GM23338 (cell line): ENCODE measurements at regions not wholly inside any gene's neighbourhood (a gene's known extent, or its start where the extent isn't known, plus 50 kb on each side); places are given as distances from the start of the nearest gene placed in this dataset.

ENCODE experiments used
- ATAC-seq: fragments of 200-7000 bp; cut with Tn5 transposase; 3 replicates; pipeline ENCODE4 v1.9.1; 2020
- DNase-seq: peaks from one replicate; pipeline ENCODE4 v3.0.0-alpha.2; 2015; ENCODE audit warnings: low spot score
- H2AFZ ChIP-seq: fragments of 200-600 bp; sonication (generic); 2 replicates; pipeline ENCODE4 v1.8.0; 2016; ENCODE audit warnings: antibody characterized with exemption, mild to moderate bottlenecking, moderate library complexity
- H3F3A ChIP-seq: fragments of 200-600 bp; sonication (generic); replicated peaks from 2 replicates; pipeline ENCODE4 v1.8.0; 2017; ENCODE audit warnings: antibody characterized with exemption, mixed run types, low read depth
- H3K27ac ChIP-seq: fragments of 200-600 bp; sonication (generic); 2 replicates; pipeline ENCODE4 v1.6.1; 2016; ENCODE audit warnings: low read depth
- H3K27me3 ChIP-seq: fragments of 200-600 bp; sonication (generic); 2 replicates; pipeline ENCODE4 v1.8.0; 2016; ENCODE audit warnings: mild to moderate bottlenecking, mixed run types, moderate library complexity; ENCODE audit not compliant: insufficient read depth
- H3K36me3 ChIP-seq: fragments of 200-600 bp; sonication (generic); 2 replicates; pipeline ENCODE4 v1.8.0; 2016; ENCODE audit warnings: mild to moderate bottlenecking; ENCODE audit not compliant: insufficient read depth
- H3K4me1 ChIP-seq: fragments of 200-600 bp; sonication (generic); 2 replicates; pipeline ENCODE4 v1.8.0; 2016; ENCODE audit warnings: mild to moderate bottlenecking, moderate library complexity; ENCODE audit not compliant: insufficient read depth
- H3K4me2 ChIP-seq: fragments of 200-600 bp; sonication (generic); 2 replicates; pipeline ENCODE4 v1.7.1; 2017; ENCODE audit warnings: mixed run types
- H3K4me3 ChIP-seq: fragments of 200-600 bp; sonication (generic); 2 replicates; pipeline ENCODE4 v1.6.1; 2016; ENCODE audit warnings: mixed run types
- H3K79me2 ChIP-seq: fragments of 200-600 bp; sonication (generic); replicated peaks from 2 replicates; pipeline ENCODE4 v1.8.0; 2017; ENCODE audit warnings: mild to moderate bottlenecking; ENCODE audit not compliant: insufficient read depth
- H3K9me2 ChIP-seq: fragments of 200-600 bp; sonication (generic); 2 replicates; pipeline ENCODE4 v1.8.0; 2017; ENCODE audit not compliant: insufficient read depth
- H4K20me1 ChIP-seq: fragments of 200-600 bp; sonication (generic); replicated peaks from 2 replicates; pipeline ENCODE4 v1.8.0; 2017; ENCODE audit warnings: mild to moderate bottlenecking; ENCODE audit not compliant: insufficient read depth
- H3K27ac Mint-ChIP-seq: 2 replicates; pipeline ENCODE4 v1.8.0; 2020; ENCODE audit warnings: inconsistent platforms, mild to moderate bottlenecking, moderate library complexity, mixed read lengths
- H3K27me3 Mint-ChIP-seq: 3 replicates; pipeline ENCODE4 v1.8.0; 2022; ENCODE audit warnings: low read depth, mild to moderate bottlenecking, moderate library complexity, mixed read lengths, inconsistent platforms; ENCODE audit not compliant: insufficient read depth, poor library complexity
- H3K36me3 Mint-ChIP-seq: 3 replicates; pipeline ENCODE4 v1.8.0; 2021; ENCODE audit warnings: low read depth, mild to moderate bottlenecking, inconsistent platforms, moderate library complexity, mixed read lengths
- H3K4me1 Mint-ChIP-seq: 3 replicates; pipeline ENCODE4 v1.8.0; 2020; ENCODE audit warnings: mild to moderate bottlenecking, inconsistent platforms, mixed read lengths
- H3K4me3 Mint-ChIP-seq: 3 replicates; pipeline ENCODE4 v1.8.0; 2021; ENCODE audit warnings: moderate library complexity, mild to moderate bottlenecking, inconsistent platforms, mixed read lengths
- H3K9me3 Mint-ChIP-seq: 3 replicates; pipeline ENCODE4 v1.8.0; 2020; ENCODE audit warnings: moderate library complexity, mild to moderate bottlenecking, inconsistent platforms, mixed read lengths
- CREB1 ChIP-seq: fragments of 250-450 bp; sonication (Bioruptor Pico); IDR thresholded peaks from 2 replicates; pipeline ENCODE4 v1.5.0; 2020; ENCODE audit warnings: low read depth, mild to moderate bottlenecking, moderate library complexity
- EZH2 ChIP-seq: fragments of 200-600 bp; sonication (generic); IDR thresholded peaks from one replicate; pipeline ENCODE4 v1.8.0; 2017; ENCODE audit warnings: antibody characterized with exemption, mild to moderate bottlenecking, low read depth; ENCODE audit not compliant: unreplicated experiment
- EZH2phosphoT487 ChIP-seq: fragments of 200-600 bp; sonication (generic); IDR thresholded peaks from one replicate; pipeline ENCODE4 v1.8.1; 2018; ENCODE audit warnings: antibody characterized with exemption; ENCODE audit not compliant: unreplicated experiment
- JUNB ChIP-seq: IDR thresholded peaks from one replicate; pipeline ENCODE4 v1.6.1; 2016; ENCODE audit warnings: antibody characterized with exemption; ENCODE audit not compliant: unreplicated experiment
- NANOG ChIP-seq: IDR thresholded peaks from 2 replicates; pipeline ENCODE4 v1.6.1; 2016; ENCODE audit warnings: antibody characterized with exemption, borderline replicate concordance
- POLR2AphosphoS5 ChIP-seq: IDR thresholded peaks from 2 replicates; pipeline ENCODE4 v1.6.1; 2016; ENCODE audit warnings: antibody characterized with exemption, low read depth
- REST ChIP-seq: IDR thresholded peaks from one replicate; pipeline ENCODE4 v1.6.1; 2018; ENCODE audit warnings: antibody characterized with exemption; ENCODE audit not compliant: unreplicated experiment
- STAT1 ChIP-seq: IDR thresholded peaks from one replicate; pipeline ENCODE4 v1.6.1; 2016; ENCODE audit warnings: antibody characterized with exemption; ENCODE audit not compliant: unreplicated experiment
- ZNF114 ChIP-seq: fragments of 250-450 bp; sonication (Bioruptor Pico); IDR thresholded peaks from 2 replicates; pipeline ENCODE4 v1.5.0; 2020; ENCODE audit warnings: mild to moderate bottlenecking, moderate library complexity
- ZNF331 ChIP-seq: fragments of 250-450 bp; sonication (Bioruptor Pico); IDR thresholded peaks from 2 replicates; pipeline ENCODE4 v1.5.0; 2020; ENCODE audit warnings: low read depth, mild to moderate bottlenecking, moderate library complexity
- ZNF462 ChIP-seq: fragments of 250-450 bp; sonication (Bioruptor Pico); IDR thresholded peaks from 2 replicates; pipeline ENCODE4 v1.5.0; 2020; ENCODE audit warnings: mild to moderate bottlenecking, moderate library complexity
- TF ChIP-seq, protein P1 (sequence below), 2 experiments: fragments of 200-600 bp in 1 of 2; sonication (generic) in 1 of 2; conservative IDR thresholded peaks; 2 replicates each; pipeline versions ENCODE4 v1.5.1 to v1.6.1; 2016 to 2017; ENCODE audit warnings: antibody characterized with exemption in 2 of 2, low read depth in 2 of 2, mild to moderate bottlenecking in 2 of 2, moderate library complexity in 1 of 2
- TF ChIP-seq, protein P2 (sequence below): IDR thresholded peaks from 2 replicates; pipeline ENCODE4 v1.6.1; 2016; ENCODE audit warnings: antibody characterized with exemption

GRCh38 chr4:128394778-128395177, 107.2 kb upstream of the PGRMC2 start:
- Histone ChIP-seq H4K20me1 (no peaks in the 10 kb centered on the region), H3K9me2 (no peaks in the 10 kb centered on the region), H3K27ac (no peak overlapping the region), H3K27me3 (no peaks in the 10 kb centered on the region), H3K4me3 (no peak overlapping the region), H3K36me3 (no peaks in the 10 kb centered on the region), H3K4me1 (no peaks in the 10 kb centered on the region), H2AFZ (no peak overlapping the region), H3F3A (no peaks in the 10 kb centered on the region), H3K4me2 (no peak overlapping the region), H3K79me2 (no peaks in the 10 kb centered on the region)
- peaks cover 4% of the 10 kb centered on the region; the same call in 1 of the 3 replicates for H3K9me3 Mint-ChIP-seq
- H3K4me3 Mint-ChIP-seq = no peak overlapping the region
- TF ChIP-seq EZH2 = no peak
- TF ChIP-seq STAT1 = no peak
- TF ChIP-seq NANOG = no peak
- TF ChIP-seq, protein P1, sequence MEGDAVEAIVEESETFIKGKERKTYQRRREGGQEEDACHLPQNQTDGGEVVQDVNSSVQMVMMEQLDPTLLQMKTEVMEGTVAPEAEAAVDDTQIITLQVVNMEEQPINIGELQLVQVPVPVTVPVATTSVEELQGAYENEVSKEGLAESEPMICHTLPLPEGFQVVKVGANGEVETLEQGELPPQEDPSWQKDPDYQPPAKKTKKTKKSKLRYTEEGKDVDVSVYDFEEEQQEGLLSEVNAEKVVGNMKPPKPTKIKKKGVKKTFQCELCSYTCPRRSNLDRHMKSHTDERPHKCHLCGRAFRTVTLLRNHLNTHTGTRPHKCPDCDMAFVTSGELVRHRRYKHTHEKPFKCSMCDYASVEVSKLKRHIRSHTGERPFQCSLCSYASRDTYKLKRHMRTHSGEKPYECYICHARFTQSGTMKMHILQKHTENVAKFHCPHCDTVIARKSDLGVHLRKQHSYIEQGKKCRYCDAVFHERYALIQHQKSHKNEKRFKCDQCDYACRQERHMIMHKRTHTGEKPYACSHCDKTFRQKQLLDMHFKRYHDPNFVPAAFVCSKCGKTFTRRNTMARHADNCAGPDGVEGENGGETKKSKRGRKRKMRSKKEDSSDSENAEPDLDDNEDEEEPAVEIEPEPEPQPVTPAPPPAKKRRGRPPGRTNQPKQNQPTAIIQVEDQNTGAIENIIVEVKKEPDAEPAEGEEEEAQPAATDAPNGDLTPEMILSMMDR (conservative IDR thresholded peaks at IDR 0.05; ENCODE audit: low read depth in 2 of 2) = no peak
- TF ChIP-seq POLR2AphosphoS5 = no peak
- TF ChIP-seq CREB1 (CRISPR knock-in tag) = no peak
- no peak for TF ChIP-seq JUNB
- TF ChIP-seq, protein P2, sequence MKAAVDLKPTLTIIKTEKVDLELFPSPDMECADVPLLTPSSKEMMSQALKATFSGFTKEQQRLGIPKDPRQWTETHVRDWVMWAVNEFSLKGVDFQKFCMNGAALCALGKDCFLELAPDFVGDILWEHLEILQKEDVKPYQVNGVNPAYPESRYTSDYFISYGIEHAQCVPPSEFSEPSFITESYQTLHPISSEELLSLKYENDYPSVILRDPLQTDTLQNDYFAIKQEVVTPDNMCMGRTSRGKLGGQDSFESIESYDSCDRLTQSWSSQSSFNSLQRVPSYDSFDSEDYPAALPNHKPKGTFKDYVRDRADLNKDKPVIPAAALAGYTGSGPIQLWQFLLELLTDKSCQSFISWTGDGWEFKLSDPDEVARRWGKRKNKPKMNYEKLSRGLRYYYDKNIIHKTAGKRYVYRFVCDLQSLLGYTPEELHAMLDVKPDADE = no peak
- no peak for TF ChIP-seq ZNF331 (CRISPR knock-in tag)
- no peak for TF ChIP-seq ZNF462 (CRISPR knock-in tag)
- TF ChIP-seq ZNF114 = no peak
- TF ChIP-seq EZH2phosphoT487 = no peak
- TF ChIP-seq REST = no peak
- peaks cover 1% of the 10 kb centered on the region; the same call in 1 of the 3 replicates for H3K4me1 Mint-ChIP-seq
- H3K27me3 Mint-ChIP-seq = no peaks in the 10 kb centered on the region
- DNase-seq (no peak), ATAC-seq (no peak)
- H3K27ac Mint-ChIP-seq = no peak overlapping the region
- no peaks in the 10 kb centered on the region for H3K36me3 Mint-ChIP-seq
